ENCODE measurements at regions not wholly inside any gene's neighbourhood (a gene's known extent, or its start where the extent isn't known, plus 50 kb on each side); places are given as distances from the start of the nearest gene placed in this dataset.

- no peak for TF ChIP-seq CTCF (IDR thresholded peaks at IDR 0.05; ENCODE audit: low read depth, low read length)
- TF ChIP-seq POLR2A (IDR thresholded peaks at IDR 0.05; ENCODE audit: extremely low read depth, insufficient read length) = no peak
- no peak for TF ChIP-seq MYC (IDR thresholded peaks at IDR 0.05; ENCODE audit: low read depth, low read length)
Observed at GRCh38 chr17:79441356-79442160, 169.3 kb downstream of the RBFOX3 start.
